ENCODE measurements at regions not wholly inside any gene's neighbourhood (a gene's known extent, or its start where the extent isn't known, plus 50 kb on each side); places are given as distances from the start of the nearest gene placed in this dataset.

- TF ChIP-seq CTCF (IDR thresholded peaks at IDR 0.05; ENCODE audit: low read length) = no peak
- TF ChIP-seq EZH2 (IDR thresholded peaks at IDR 0.05; ENCODE audit: borderline replicate concordance, low read length) = no peak
Measured at GRCh38 chr12:13375583-13376345, 179.2 kb downstream of the EMP1 start.

Data from OCI-LY1 (cell line).